GM18861 (cell line): ENCODE measurements at regions not wholly inside any gene's neighbourhood (a gene's known extent, or its start where the extent isn't known, plus 50 kb on each side); places are given as distances from the start of the nearest gene placed in this dataset.

Experiments used
- ATAC-seq: cut with Tn5 transposase; IDR thresholded peaks from one replicate; pipeline ENCODE4 v1.9.1; 2021; ENCODE audit not compliant: unreplicated experiment

DNA sequence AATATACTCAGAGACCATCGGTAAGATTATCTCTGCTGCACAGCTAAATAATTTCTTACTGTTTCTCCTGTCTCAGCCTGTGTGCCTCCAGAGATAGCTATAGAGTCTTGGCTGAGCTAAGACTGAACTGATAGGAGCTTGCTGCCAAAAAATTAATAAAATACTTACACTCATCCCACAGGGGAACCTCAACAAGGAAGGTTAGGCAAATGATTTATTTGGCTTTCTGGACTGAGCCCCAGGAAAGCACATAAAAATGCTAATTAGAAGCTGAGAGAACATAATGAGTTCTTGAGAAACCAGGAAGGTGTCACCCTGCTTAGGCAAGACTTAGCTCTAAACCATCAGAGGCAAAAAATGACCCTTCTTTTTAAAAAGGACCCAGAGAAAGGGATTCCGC lies 534.5 kb downstream of the TNS3 start:
- ATAC-seq: no peak

DNA sequence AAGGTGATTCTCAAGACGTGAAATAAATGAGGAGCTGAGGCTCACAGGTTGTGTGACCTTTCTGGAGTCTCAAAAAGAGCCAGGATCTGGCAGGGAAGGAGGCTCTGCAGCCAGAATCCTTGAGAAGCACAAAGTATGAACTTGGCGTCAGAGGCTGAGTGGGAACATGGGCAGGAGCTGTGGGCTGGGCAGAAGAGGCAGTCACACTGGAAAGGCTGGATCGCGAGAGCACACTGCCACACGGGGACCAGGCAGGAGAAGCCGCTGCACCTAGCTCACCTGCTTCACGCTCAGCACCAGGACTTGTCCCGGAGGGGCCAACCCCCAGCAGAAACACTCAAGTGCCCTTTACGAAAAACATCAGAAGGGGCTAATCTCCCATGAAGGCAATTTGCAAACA lies 535.0 kb downstream of the TNS3 start:
- ATAC-seq: no peak

DNA sequence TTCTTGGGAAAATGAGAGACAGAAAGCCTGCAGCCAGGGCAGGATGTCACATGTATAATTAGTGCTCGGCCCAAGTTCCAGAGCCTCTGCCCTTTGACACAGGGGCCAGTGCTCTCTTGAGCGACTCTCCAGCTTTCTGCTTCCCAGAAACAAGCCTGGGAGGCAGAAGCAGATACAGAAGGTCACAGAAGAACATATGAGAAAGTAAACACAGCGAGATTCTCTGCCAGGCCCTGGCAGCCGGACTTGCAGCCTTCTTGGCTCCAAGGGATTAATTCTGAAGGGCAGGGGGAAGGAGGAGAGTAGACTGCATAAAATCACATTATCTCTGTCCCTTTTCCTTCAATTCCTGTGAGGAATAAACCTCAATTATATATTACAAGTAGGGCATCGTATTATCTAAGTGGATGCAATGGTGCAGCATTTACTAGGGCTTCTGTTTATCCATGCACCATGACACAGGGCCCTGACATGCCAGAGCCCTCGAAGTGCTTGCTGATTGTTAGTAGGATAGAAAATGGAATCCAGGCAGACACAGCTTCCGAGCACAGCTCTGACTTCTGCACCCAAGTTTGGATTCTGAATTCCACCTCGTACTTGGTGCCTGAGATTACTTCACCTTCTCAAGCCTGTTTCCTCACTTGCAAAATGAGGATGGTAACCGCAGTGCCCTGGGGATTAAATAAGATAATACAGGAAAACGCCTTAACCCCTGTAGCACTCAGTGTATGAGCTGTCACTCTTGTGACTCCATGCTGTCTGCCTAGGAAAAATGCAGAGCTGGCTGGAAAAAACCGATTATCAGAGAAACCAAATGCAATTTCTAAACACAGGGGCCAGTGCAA lies 536.5 kb downstream of the TNS3 start:
- no peak for ATAC-seq

- ATAC-seq: no peak
Observed at GRCh38 chr7:47044625-47045024, 537.3 kb downstream of the TNS3 start.

- ATAC-seq: no peak
Observed at GRCh38 chr7:47043304-47043703, 538.6 kb downstream of the TNS3 start.

GRCh38 chr7:47042669-47043068 lies 539.2 kb downstream of the TNS3 start:
- no peak for ATAC-seq

DNA sequence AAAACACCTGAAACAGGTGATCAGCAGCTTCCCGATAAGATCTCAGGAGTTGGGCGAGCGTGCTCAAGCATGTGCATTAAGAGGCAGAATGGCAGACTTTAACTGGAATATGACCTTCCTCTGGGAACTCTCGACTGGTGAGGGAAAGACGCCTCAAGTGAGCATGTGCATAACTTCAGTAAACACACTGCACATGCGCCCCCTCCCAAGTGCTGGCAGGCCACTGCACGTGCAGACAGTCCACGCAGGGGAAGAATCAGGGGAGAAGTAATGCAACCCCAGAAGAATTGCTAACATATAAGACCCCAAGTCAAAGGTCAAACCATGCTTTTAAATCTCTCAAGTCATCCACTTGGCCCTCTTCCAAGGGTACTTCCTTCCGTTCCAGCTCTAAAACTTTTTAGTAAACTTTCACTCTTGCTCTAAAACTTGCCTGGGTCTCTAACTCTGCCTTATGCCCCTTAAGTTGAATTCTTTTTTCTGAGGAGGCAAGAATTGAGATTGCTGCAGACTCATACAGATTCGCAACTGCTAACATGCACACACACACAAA lies 541.0 kb downstream of the TNS3 start:
- no peak for ATAC-seq

- no peak for ATAC-seq
Observed at GRCh38 chr7:47039904-47040303, 542.0 kb downstream of the TNS3 start.

DNA sequence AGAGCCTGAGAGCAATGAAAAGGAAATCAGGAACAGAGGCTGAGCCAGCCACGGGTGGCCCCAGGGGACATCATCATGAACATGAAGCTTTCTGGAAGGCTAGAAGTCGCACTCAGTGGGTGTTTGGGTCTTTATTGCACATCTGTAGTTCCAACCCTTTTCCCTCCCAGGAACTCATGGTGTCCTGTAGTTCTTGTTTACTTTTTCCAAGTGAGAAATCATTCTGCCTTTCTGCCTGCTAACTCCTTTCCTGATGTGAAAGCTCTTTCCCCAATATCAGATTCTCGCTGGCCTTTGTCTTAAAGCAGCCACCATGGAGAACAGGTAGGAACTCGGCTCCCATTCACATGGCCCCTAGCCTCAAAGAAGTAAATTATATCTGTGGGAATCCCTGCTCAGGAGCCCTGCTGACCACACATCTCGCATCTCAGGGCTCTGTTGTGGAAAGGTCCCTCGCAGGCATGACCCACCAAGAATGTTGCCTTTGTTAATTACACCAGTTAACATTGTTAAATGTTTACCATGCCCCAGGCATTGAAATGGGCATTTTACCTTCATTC lies 542.7 kb downstream of the TNS3 start:
- ATAC-seq: no peak

DNA sequence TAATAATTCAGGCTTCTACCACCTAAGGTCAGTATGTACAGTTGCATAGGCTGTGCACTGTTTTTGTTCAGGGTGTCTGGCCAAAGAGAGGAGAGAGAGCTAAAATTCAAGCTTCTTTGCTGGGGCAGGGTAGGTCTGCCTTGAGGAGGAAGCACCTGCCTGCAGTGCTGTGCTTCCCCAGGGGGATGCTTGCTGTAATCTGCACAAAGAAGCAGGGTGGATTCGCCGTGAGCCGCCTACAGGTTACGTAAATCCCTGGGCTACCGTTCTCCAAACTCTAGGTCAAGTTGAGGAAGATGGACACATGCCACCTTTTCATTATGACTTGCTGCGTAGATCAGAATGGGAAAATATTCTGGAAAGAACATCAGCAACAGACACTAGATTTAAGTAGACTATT lies 543.3 kb downstream of the TNS3 start:
- no peak for ATAC-seq

GRCh38 chr7:47037607-47038006 lies 544.3 kb downstream of the TNS3 start:
- ATAC-seq: no peak

GRCh38 chr7:47036909-47037308 lies 545.0 kb downstream of the TNS3 start:
- no peak for ATAC-seq

GRCh38 chr7:47035522-47035921 lies 546.4 kb downstream of the TNS3 start:
- no peak for ATAC-seq

DNA sequence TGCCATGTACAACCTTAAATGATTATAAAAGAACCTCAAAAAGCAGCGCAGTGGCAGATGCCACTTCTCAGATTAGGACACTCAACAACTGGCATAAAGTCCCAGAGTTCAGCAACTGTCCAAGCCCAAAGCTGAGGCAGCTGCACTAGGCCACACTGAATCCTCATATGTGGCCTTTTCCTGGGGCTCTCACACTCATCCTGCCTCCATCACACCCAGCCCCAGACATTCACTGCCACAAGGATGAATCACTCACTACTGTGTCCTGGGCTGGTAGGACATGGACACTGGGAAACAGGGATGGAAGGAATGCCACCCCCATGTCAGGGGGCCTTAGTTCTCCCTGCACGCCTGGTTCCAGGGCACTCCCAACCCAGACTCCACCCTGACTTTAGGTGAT lies 547.7 kb downstream of the TNS3 start:
- ATAC-seq: no peak

DNA sequence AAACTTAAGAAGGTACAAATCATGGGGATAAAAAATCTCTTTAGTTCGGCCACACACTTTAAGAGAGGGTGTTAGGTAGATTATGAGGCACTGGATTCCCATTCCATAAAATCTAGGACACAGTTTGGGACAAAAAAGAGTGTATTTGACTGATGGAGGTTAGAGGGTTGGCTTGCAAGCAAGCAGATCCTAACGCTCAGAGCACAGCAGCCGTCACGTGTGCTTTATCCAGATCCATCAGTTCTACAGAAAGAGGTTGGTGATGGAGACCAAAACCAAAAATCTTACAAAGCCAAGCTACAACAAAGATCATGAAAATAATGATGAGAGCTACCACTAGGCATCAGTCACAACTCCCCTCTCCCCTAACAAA lies 549.4 kb downstream of the TNS3 start:
- no peak for ATAC-seq

DNA sequence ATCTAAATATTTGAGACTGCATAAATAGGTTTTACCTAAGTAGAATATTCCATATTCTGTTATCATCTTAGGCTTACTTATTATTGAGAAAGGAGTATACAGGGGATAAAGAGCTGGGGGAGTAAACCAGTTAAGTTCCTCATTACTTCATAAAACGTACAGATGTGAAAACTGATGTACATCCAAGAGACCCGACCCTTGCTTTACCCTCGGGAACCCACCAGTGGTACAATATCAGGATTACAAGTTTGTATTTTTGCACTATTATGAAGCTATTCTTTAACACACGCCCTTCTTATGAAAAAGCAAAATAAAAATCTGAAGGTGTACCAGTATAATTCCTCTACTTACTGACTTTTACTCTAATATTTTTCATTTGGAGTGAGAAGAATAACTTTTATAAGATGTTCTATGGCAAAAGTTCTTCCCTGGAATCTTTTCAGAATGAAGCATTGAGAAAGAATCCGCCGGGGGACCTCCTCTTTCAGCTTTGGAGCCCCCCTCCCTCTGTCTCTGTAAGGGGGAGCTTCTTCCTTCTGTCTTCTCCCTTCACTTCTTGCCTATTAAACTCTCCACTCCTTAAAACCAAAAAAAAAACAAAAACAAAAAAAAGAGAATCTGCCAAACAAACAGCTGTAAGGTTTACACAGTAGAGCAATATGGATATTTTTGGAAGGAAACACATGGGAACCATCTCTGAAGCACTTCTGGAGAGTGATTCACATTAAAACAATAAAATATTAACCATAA lies 550.0 kb downstream of the TNS3 start:
- no peak for ATAC-seq

GRCh38 chr7:47028284-47028683 lies 553.6 kb downstream of the TNS3 start:
- ATAC-seq: no peak

DNA sequence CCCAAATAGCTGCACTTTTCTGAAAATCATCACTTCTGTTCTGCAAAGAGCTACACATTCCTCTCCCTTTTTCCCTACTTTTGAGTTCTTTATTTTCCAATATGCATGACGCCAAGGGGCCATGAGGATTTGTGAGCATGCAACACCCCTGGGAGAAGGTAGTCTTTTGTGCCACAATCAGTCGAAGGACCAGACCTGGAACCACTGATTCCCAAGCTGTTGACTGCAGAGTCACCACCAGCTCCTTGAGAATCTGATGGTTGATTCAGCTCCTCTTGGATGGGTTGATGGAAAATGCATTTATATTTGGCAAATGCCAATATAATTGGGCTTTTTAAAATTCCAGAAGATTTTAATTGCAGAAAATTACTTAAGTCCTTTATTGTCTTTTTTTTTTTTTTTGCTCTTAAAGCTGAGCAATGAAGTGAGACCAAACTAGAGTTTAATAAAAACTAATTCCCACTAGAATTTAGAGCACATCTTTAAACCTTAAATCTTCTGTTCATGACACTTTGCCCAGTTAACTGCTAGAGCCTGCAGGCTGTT lies 554.1 kb downstream of the TNS3 start:
- no peak for ATAC-seq

DNA sequence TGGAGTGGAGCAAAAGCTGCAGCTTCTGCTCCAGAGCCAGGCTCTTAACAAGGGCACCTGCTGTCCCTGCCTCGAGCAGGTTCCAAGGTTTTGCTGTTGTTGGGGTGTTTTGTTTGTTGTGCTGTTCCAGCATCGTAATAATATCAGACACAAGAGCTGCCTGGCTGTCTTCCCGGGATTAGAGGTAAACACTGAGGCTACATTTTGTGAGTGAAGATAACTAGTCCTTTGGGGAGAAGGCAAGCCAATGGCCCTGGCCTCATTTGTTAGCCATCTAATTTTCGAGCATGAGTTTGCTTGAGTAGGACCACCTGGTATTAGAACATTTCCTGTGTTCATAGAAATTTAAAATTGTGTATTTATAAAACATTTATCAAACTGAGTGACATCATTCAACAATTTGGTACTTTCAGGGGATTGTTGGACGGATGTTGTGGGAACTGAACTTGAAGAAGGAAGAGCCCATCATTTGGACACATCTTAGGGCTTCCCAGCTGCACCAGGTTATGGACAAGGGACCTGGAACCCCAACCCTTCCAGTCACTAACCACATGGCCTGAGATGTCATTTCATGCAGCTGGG lies 555.0 kb downstream of the TNS3 start:
- no peak for ATAC-seq

DNA sequence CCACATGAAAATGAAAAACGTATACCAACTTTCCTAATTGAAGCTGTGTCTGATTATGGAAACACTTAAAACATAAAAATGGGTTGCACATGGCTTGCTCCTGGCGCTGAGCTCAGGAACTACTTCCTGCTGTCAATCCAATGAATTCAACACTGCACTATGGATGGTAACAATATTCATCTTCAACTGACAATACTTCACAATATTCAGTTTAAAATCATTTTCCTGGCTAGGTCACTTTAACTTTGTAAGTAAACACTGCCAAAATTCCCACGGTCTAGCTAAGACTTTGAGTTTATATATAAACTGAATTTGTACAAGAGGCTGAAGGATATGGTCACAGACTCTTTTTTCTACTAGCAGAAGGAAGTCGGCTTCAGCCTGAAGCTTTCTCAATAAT lies 556.9 kb downstream of the TNS3 start:
- ATAC-seq: no peak

GRCh38 chr7:47008461-47008860 lies 573.5 kb downstream of the TNS3 start:
- no peak for ATAC-seq
